NB4 (cell line): ENCODE measurements at regions not wholly inside any gene's neighbourhood (a gene's known extent, or its start where the extent isn't known, plus 50 kb on each side); places are given as distances from the start of the nearest gene placed in this dataset.

ENCODE experiments used
- POLR2A ChIP-seq: IDR thresholded peaks from 2 replicates; pipeline ENCODE4 v1.6.1; 2011; ENCODE audit warnings: mild to moderate bottlenecking; ENCODE audit not compliant: insufficient read length; ENCODE audit errors: extremely low read depth
- TF ChIP-seq, protein P1 (sequence below): IDR thresholded peaks from one replicate; pipeline ENCODE4 v1.5.1; 2012; ENCODE audit warnings: low read depth, low read length
- TF ChIP-seq, protein P2 (sequence below): IDR thresholded peaks from 2 replicates; pipeline ENCODE4 v1.6.1; 2011; ENCODE audit warnings: low read depth, low read length

DNA sequence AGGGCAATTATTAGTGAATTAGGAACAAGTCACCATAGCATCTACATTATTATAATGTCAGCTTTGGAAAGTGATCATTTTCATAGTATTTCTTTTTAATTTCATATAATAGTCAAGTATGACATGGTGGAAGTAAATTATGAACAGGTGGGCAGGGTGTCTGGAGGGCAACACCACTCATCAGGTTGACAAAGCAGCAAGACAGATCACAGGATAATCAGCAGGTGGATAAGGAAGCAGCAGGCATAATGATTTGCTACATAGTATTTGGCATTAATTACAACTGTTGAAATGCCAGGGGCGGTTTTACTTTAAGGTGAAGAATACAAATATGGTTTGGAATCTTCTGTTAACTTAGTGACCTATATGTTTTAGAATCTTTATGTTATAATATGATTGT lies 1342.2 kb downstream of the PLA2G4A start:
- no peak for TF ChIP-seq POLR2A
- TF ChIP-seq, protein P1, sequence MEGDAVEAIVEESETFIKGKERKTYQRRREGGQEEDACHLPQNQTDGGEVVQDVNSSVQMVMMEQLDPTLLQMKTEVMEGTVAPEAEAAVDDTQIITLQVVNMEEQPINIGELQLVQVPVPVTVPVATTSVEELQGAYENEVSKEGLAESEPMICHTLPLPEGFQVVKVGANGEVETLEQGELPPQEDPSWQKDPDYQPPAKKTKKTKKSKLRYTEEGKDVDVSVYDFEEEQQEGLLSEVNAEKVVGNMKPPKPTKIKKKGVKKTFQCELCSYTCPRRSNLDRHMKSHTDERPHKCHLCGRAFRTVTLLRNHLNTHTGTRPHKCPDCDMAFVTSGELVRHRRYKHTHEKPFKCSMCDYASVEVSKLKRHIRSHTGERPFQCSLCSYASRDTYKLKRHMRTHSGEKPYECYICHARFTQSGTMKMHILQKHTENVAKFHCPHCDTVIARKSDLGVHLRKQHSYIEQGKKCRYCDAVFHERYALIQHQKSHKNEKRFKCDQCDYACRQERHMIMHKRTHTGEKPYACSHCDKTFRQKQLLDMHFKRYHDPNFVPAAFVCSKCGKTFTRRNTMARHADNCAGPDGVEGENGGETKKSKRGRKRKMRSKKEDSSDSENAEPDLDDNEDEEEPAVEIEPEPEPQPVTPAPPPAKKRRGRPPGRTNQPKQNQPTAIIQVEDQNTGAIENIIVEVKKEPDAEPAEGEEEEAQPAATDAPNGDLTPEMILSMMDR = no peak
- TF ChIP-seq, protein P2, sequence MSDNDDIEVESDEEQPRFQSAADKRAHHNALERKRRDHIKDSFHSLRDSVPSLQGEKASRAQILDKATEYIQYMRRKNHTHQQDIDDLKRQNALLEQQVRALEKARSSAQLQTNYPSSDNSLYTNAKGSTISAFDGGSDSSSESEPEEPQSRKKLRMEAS = no peak
